ENCODE measurements at regions not wholly inside any gene's neighbourhood (a gene's known extent, or its start where the extent isn't known, plus 50 kb on each side); places are given as distances from the start of the nearest gene placed in this dataset.

DNA sequence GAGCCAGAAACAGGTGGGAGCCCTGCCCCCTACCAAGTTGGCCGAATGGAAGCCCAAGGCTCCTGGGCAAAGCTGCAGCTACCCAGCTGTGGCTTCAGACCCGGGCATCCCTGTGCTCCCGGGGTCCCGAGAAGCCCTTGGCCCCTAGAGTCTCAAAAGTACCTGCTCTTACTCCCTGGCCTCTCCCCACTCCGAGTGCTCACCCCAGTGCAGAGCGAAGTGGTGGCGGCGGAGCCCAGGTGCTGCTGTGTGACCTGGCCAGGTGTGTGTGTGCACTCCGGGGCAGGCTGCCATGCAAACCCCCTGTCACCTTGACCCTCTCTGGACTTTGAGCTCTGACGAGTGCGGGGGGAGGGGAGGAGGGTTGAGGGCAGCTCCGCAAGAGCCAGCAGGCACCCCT is 493.8 kb upstream of the MANEA start:
- TF ChIP-seq CTCF (conservative IDR thresholded peaks at IDR 0.05; ENCODE audit: low read length), result no peak
- TF ChIP-seq EZH2phosphoT487 (IDR thresholded peaks at IDR 0.05; ENCODE audit: borderline replicate concordance, low read depth, low read length), result no peak

Data from OCI-LY7 (cell line).